ENCODE measurements at regions not wholly inside any gene's neighbourhood (a gene's known extent, or its start where the extent isn't known, plus 50 kb on each side); places are given as distances from the start of the nearest gene placed in this dataset.

GRCh38 chr18:6629635-6630140 is 99.8 kb upstream of the ARHGAP28 start:
- no peak for TF ChIP-seq CTCF (optimal IDR thresholded peaks at IDR 0.05 in 1 of 3, IDR thresholded peaks at IDR 0.05 in 1 of 3, conservative IDR thresholded peaks at IDR 0.05 in 1 of 3; ENCODE audit: extremely low read depth in 1 of 3, insufficient read depth in 2 of 3, low read length in 3 of 3)
- TF ChIP-seq EZH2 (IDR thresholded peaks at IDR 0.05; ENCODE audit: low read length): no peak
